ENCODE measurements at regions not wholly inside any gene's neighbourhood (a gene's known extent, or its start where the extent isn't known, plus 50 kb on each side); places are given as distances from the start of the nearest gene placed in this dataset.

- DNase-seq (ENCODE audit: low spot score) (no peak), FAIRE-seq (no peak), ATAC-seq (no peak)
- Histone ChIP-seq H3K27me3 (ENCODE audit: control insufficient read depth in 1 of 2, insufficient read depth in 2 of 2, low read length in 2 of 2) (no peaks in the 10 kb centered on the region; a peak in 1 of 5 replicates), H3K79me2 (ENCODE audit: insufficient read depth, low read length) (no peaks in the 10 kb centered on the region), H2AFZ (ENCODE audit: low read length) (no peak overlapping the region), H3K27ac (ENCODE audit: extremely low read length, insufficient read depth, low read length) (no peak overlapping the region), H4K20me1 (ENCODE audit: insufficient read depth, low read length) (no peaks in the 10 kb centered on the region), H3K9ac (ENCODE audit: insufficient read depth, low read depth, low read length) (no peak overlapping the region), H3K4me3 (replicated peaks in 1 of 3; ENCODE audit: insufficient read depth in 1 of 3, low read depth in 2 of 3, low read length in 3 of 3) (no peak overlapping the region), H3K36me3 (replicated peaks in 1 of 2; ENCODE audit: control insufficient read depth in 1 of 2, insufficient read depth in 2 of 2, low read length in 2 of 2) (no peaks in the 10 kb centered on the region), H3K9me3 (ENCODE audit: low read length) (no peaks in the 10 kb centered on the region), H3K4me1 (ENCODE audit: insufficient read depth, low read length) (no peaks in the 10 kb centered on the region), H3K4me2 (ENCODE audit: low read depth, low read length) (no peak overlapping the region)
- in situ Hi-C loops (cut with HindIII; ENCODE audit: extremely low pct_ligation_motif_present, low pct_unique_long_range_greater_than_20kb): no loop called here
- no TSS peak for BruUV-seq (replicated peaks)
- CTCF ChIA-PET (ENCODE audit: low intra/inter-chr PET ratio, low total read pairs): no interaction called here
- POLR2A ChIA-PET: no interaction called here
- intact Hi-C loops (cut with micrococcal nuclease; ENCODE audit: unreplicated experiment): no loop called here
- 0% methylated on average over 1 of the region's 1 CpG for WGBS (ENCODE audit: low lambda C conversion rate)
- TF ChIP-seq USF2 (IDR thresholded peaks at IDR 0.05; ENCODE audit: low read depth, low read length) (no peak), USF2 (CRISPR knock-in tag; IDR thresholded peaks at IDR 0.05; ENCODE audit: borderline replicate concordance) (no peak), MXD3 (CRISPR knock-in tag; IDR thresholded peaks at IDR 0.05) (no peak), ZNF510 (CRISPR knock-in tag; IDR thresholded peaks at IDR 0.05; ENCODE audit: low read depth) (no peak), REXO4 (CRISPR knock-in tag; IDR thresholded peaks at IDR 0.05; ENCODE audit: borderline replicate concordance) (no peak), ZNF329 (CRISPR knock-in tag; IDR thresholded peaks at IDR 0.05; ENCODE audit: low read depth) (no peak), ZNF616 (CRISPR knock-in tag; IDR thresholded peaks at IDR 0.05; ENCODE audit: low read depth) (no peak), ZNF790 (CRISPR knock-in tag; IDR thresholded peaks at IDR 0.05; ENCODE audit: borderline replicate concordance) (no peak), AHDC1 (CRISPR knock-in tag; IDR thresholded peaks at IDR 0.05; ENCODE audit: borderline replicate concordance) (no peak), NRL (CRISPR knock-in tag; IDR thresholded peaks at IDR 0.05; ENCODE audit: borderline replicate concordance) (no peak), LBX2 (CRISPR knock-in tag; IDR thresholded peaks at IDR 0.05; ENCODE audit: borderline replicate concordance) (no peak), TOPORS (CRISPR knock-in tag; IDR thresholded peaks at IDR 0.05) (no peak)
Observed at GRCh38 chr3:78343221-78343620, 1303.3 kb downstream of the ROBO2 start.
